Left ventricle myocardium superior (tissue), 1 donor: ENCODE measurements at regions not wholly inside any gene's neighbourhood (a gene's known extent, or its start where the extent isn't known, plus 50 kb on each side); places are given as distances from the start of the nearest gene placed in this dataset.
A peak's percentile ranks its signal among the peaks of the same experiment; 100 is the strongest.
"Not testable (repeated sequence)": the region's sequence is repeated elsewhere in the genome, so short reads cannot be mapped to it uniquely, and the experiment has no call there.

Experiments used
- ATAC-seq: fragments of 200-7000 bp; cut with Tn5 transposase; one replicate; pipeline ENCODE4 v1.9.1; 2020; ENCODE audit warnings: mild to moderate bottlenecking, moderate library complexity
- DNase-seq: peaks from one replicate; pipeline ENCODE4 v3.0.0-alpha.2; 2020
- intact Hi-C: fragments of 100-400 bp; cut with micrococcal nuclease; formaldehyde crosslinking; loops from one replicate; pipeline ENCODE4 v1.11.0; 2022
- donor health status: DM: no; HTN: yes; CAD: no; lungs with severe emphysema.

GRCh38 chr10:33103863-33104379, 145.9 kb upstream of the ITGB1 start:
- ATAC-seq: no peak
- intact Hi-C loops: no loop called here
- DNase-seq: no peak

GRCh38 chr10:33102071-33102470, 144.0 kb upstream of the ITGB1 start:
- ATAC-seq: no peak
- intact Hi-C loops: no loop called here
- DNase-seq: no peak

- ATAC-seq (no peak), DNase-seq (no peak)
- intact Hi-C loops: no loop called here
These were observed 143.4 kb upstream of the ITGB1 start for GRCh38 chr10:33101392-33101787.

- intact Hi-C loops: no loop called here
- no peak for DNase-seq
- no peak for ATAC-seq
These were observed 142.9 kb upstream of the ITGB1 start for GRCh38 chr10:33100781-33101391.

GRCh38 chr10:33099748-33100147, 141.7 kb upstream of the ITGB1 start:
- no peak for DNase-seq
- intact Hi-C loops: no loop called here
- ATAC-seq: no peak

- DNase-seq (no peak), ATAC-seq (no peak)
- intact Hi-C loops: no loop called here
These were observed 141.1 kb upstream of the ITGB1 start for GRCh38 chr10:33098951-33099663.

GRCh38 chr10:33095867-33096815, 138.1 kb upstream of the ITGB1 start:
- intact Hi-C loops: no loop called here
- ATAC-seq (no peak), DNase-seq (no peak)

GRCh38 chr10:33094263-33095051, 136.4 kb upstream of the ITGB1 start:
- ATAC-seq: peak; percentile 48
- intact Hi-C loops: no loop called here
- DNase-seq: peak; percentile 46

- ATAC-seq (no peak), DNase-seq (no peak)
- intact Hi-C loops: no loop called here
These were observed 135.3 kb upstream of the ITGB1 start for GRCh38 chr10:33093362-33093761.

- no peak for DNase-seq
- no peak for ATAC-seq
- intact Hi-C loops: no loop called here
These were observed 134.6 kb upstream of the ITGB1 start for GRCh38 chr10:33092596-33092995.

- intact Hi-C loops: no loop called here
- DNase-seq (no peak), ATAC-seq (no peak)
These were observed 133.2 kb upstream of the ITGB1 start for GRCh38 chr10:33091201-33091600.

GRCh38 chr10:33088990-33089389, 131.0 kb upstream of the ITGB1 start:
- DNase-seq (no peak), ATAC-seq (no peak)
- intact Hi-C loops: no loop called here

GRCh38 chr10:33087922-33088321, 129.9 kb upstream of the ITGB1 start:
- DNase-seq: no peak
- intact Hi-C loops: no loop called here
- ATAC-seq: no peak

GRCh38 chr10:33087152-33087551, 129.1 kb upstream of the ITGB1 start:
- no peak for DNase-seq
- intact Hi-C loops: no loop called here
- no peak for ATAC-seq

- DNase-seq: no peak
- ATAC-seq: no peak
- intact Hi-C loops: no loop called here
These were observed 128.1 kb upstream of the ITGB1 start for GRCh38 chr10:33086100-33086499.

GRCh38 chr10:33085313-33085833, 127.3 kb upstream of the ITGB1 start:
- DNase-seq: no peak

GRCh38 chr10:33084453-33084852, 126.4 kb upstream of the ITGB1 start:
- ATAC-seq (no peak), DNase-seq (no peak)
- intact Hi-C loops: no loop called here

More at GRCh38 chr10:33085313-33085833, 127.3 kb upstream of the ITGB1 start:
- peak; percentile 56 for ATAC-seq
- intact Hi-C loops: no loop called here

- intact Hi-C loops: no loop called here
- ATAC-seq: no peak
These were observed 124.4 kb upstream of the ITGB1 start for GRCh38 chr10:33082373-33082895.

GRCh38 chr10:33080467-33080866, 122.4 kb upstream of the ITGB1 start:
- intact Hi-C loops, ATAC-seq, DNase-seq: not testable (repeated sequence)

More at GRCh38 chr10:33082373-33082895, 124.4 kb upstream of the ITGB1 start:
- no peak for DNase-seq
